ENCODE measurements at regions not wholly inside any gene's neighbourhood (a gene's known extent, or its start where the extent isn't known, plus 50 kb on each side); places are given as distances from the start of the nearest gene placed in this dataset.

- H3K36me3 ChIP-seq (ENCODE audit: insufficient read depth, low read length): no peaks in the 10 kb centered on the region
- no peak overlapping the region for H3K4me2 ChIP-seq (ENCODE audit: insufficient read depth, low read length)
- TF ChIP-seq CTCF (IDR thresholded peaks at IDR 0.05; ENCODE audit: extremely low read depth, low read depth, low read length): no peak
Measured at GRCh38 chr5:138647261-138647788, 72.1 kb upstream of the HSPA9 start.

GRCh38 chr5:138646671-138647070 is 71.5 kb upstream of the HSPA9 start:
- no peaks in the 10 kb centered on the region for H3K79me2 ChIP-seq (ENCODE audit: insufficient read depth, low read length)
- no peaks in the 10 kb centered on the region for H3K4me1 ChIP-seq (ENCODE audit: insufficient read depth, low read length)
- H3K27ac ChIP-seq (ENCODE audit: low read depth, low read length): no peak overlapping the region
- DNase-seq (ENCODE audit: insufficient read length, low spot score, missing footprints): no peak
- no peak for TF ChIP-seq CTCF (IDR thresholded peaks at IDR 0.05; ENCODE audit: extremely low read depth, low read depth, low read length)
- H2AFZ ChIP-seq (ENCODE audit: low read length): no peak overlapping the region
- H3K36me3 ChIP-seq (ENCODE audit: insufficient read depth, low read length): no peaks in the 10 kb centered on the region
- no peak overlapping the region for H3K4me3 ChIP-seq (ENCODE audit: insufficient read depth, low read length)
- H3K27me3 ChIP-seq (ENCODE audit: insufficient read depth, low read length): peaks cover 3% of the 10 kb centered on the region
- H4K20me1 ChIP-seq (ENCODE audit: insufficient read depth, low read length): no peaks in the 10 kb centered on the region
- no peak overlapping the region for H3K4me2 ChIP-seq (ENCODE audit: insufficient read depth, low read length)
- H3K9me3 ChIP-seq (ENCODE audit: low read depth, low read length): no peaks in the 10 kb centered on the region

More at GRCh38 chr5:138647261-138647788, 72.1 kb upstream of the HSPA9 start:
- H3K4me1 ChIP-seq (ENCODE audit: insufficient read depth, low read length): no peaks in the 10 kb centered on the region
- H4K20me1 ChIP-seq (ENCODE audit: insufficient read depth, low read length): no peaks in the 10 kb centered on the region
- peaks cover 3% of the 10 kb centered on the region for H3K27me3 ChIP-seq (ENCODE audit: insufficient read depth, low read length)
- H2AFZ ChIP-seq (ENCODE audit: low read length): no peak overlapping the region
- no peak overlapping the region for H3K27ac ChIP-seq (ENCODE audit: low read depth, low read length)
- no peak for DNase-seq (ENCODE audit: insufficient read length, low spot score, missing footprints)
- no peaks in the 10 kb centered on the region for H3K79me2 ChIP-seq (ENCODE audit: insufficient read depth, low read length)
- H3K4me3 ChIP-seq (ENCODE audit: insufficient read depth, low read length): no peak overlapping the region
- no peaks in the 10 kb centered on the region for H3K9me3 ChIP-seq (ENCODE audit: low read depth, low read length)

GRCh38 chr5:138645778-138646575 is 70.8 kb upstream of the HSPA9 start:
- peaks cover 3% of the 10 kb centered on the region for H3K27me3 ChIP-seq (ENCODE audit: insufficient read depth, low read length)
- no peaks in the 10 kb centered on the region for H3K9me3 ChIP-seq (ENCODE audit: low read depth, low read length)
- H3K4me3 ChIP-seq (ENCODE audit: insufficient read depth, low read length): no peak overlapping the region
- TF ChIP-seq CTCF (IDR thresholded peaks at IDR 0.05; ENCODE audit: extremely low read depth, low read depth, low read length): no peak
- H3K4me2 ChIP-seq (ENCODE audit: insufficient read depth, low read length): no peak overlapping the region
- no peak for DNase-seq (ENCODE audit: insufficient read length, low spot score, missing footprints)
- H3K4me1 ChIP-seq (ENCODE audit: insufficient read depth, low read length): no peaks in the 10 kb centered on the region
- no peaks in the 10 kb centered on the region for H3K79me2 ChIP-seq (ENCODE audit: insufficient read depth, low read length)
- H2AFZ ChIP-seq (ENCODE audit: low read length): no peak overlapping the region
- no peak overlapping the region for H3K27ac ChIP-seq (ENCODE audit: low read depth, low read length)
- no peaks in the 10 kb centered on the region for H3K36me3 ChIP-seq (ENCODE audit: insufficient read depth, low read length)
- no peaks in the 10 kb centered on the region for H4K20me1 ChIP-seq (ENCODE audit: insufficient read depth, low read length)

- H3K36me3 ChIP-seq (ENCODE audit: insufficient read depth, low read length): no peaks in the 10 kb centered on the region
- H3K79me2 ChIP-seq (ENCODE audit: insufficient read depth, low read length): no peaks in the 10 kb centered on the region
- no peak overlapping the region for H3K4me3 ChIP-seq (ENCODE audit: insufficient read depth, low read length)
- no peaks in the 10 kb centered on the region for H4K20me1 ChIP-seq (ENCODE audit: insufficient read depth, low read length)
- TF ChIP-seq CTCF (IDR thresholded peaks at IDR 0.05; ENCODE audit: extremely low read depth, low read depth, low read length): no peak
- peaks cover 7% of the 10 kb centered on the region for H3K27me3 ChIP-seq (ENCODE audit: insufficient read depth, low read length)
- no peak for DNase-seq (ENCODE audit: insufficient read length, low spot score, missing footprints)
- no peaks in the 10 kb centered on the region for H3K9me3 ChIP-seq (ENCODE audit: low read depth, low read length)
- H3K4me1 ChIP-seq (ENCODE audit: insufficient read depth, low read length): no peaks in the 10 kb centered on the region
- H2AFZ ChIP-seq (ENCODE audit: low read length): no peak overlapping the region
- H3K27ac ChIP-seq (ENCODE audit: low read depth, low read length): no peak overlapping the region
- no peak overlapping the region for H3K4me2 ChIP-seq (ENCODE audit: insufficient read depth, low read length)
Measured at GRCh38 chr5:138643040-138643791, 68.0 kb upstream of the HSPA9 start.
